MG63 (cell line): ENCODE measurements at regions not wholly inside any gene's neighbourhood (a gene's known extent, or its start where the extent isn't known, plus 50 kb on each side); places are given as distances from the start of the nearest gene placed in this dataset.

ENCODE experiments used
- DNase-seq: peaks from one replicate; pipeline ENCODE4 v3.0.0-alpha.2; 2020
- H3K27me3 ChIP-seq: fragments of 250-450 bp; sonication (Bioruptor Pico); 2 replicates; pipeline ENCODE4 v1.5.1; 2020; ENCODE audit warnings: mild to moderate bottlenecking, moderate library complexity
- H3K36me3 ChIP-seq: fragments of 250-450 bp; sonication (Bioruptor Pico); 2 replicates; pipeline ENCODE4 v1.5.1; 2020; ENCODE audit warnings: mild to moderate bottlenecking, moderate library complexity
- H3K4me3 ChIP-seq: fragments of 250-450 bp; sonication (Bioruptor Pico); 2 replicates; pipeline ENCODE4 v1.5.1; 2020; ENCODE audit warnings: mild to moderate bottlenecking, moderate library complexity
- H3K9me3 ChIP-seq: fragments of 250-450 bp; sonication (Bioruptor Pico); 2 replicates; pipeline ENCODE4 v1.5.1; 2020; ENCODE audit warnings: mild to moderate bottlenecking, moderate library complexity

GRCh38 chr16:26510924-26511323, 555.8 kb upstream of the C16orf82 start:
- H3K4me3 ChIP-seq, result no peak overlapping the region
- H3K36me3 ChIP-seq, result no peaks in the 10 kb centered on the region
- H3K9me3 ChIP-seq, result no peaks in the 10 kb centered on the region
- no peaks in the 10 kb centered on the region; the same call in 1 of the 2 replicates for H3K27me3 ChIP-seq
- DNase-seq, result no peak

- H3K9me3 ChIP-seq, result no peaks in the 10 kb centered on the region
- no peak for DNase-seq
- no peaks in the 10 kb centered on the region for H3K36me3 ChIP-seq
- no peaks in the 10 kb centered on the region; the same call in 1 of the 2 replicates for H3K27me3 ChIP-seq
- H3K4me3 ChIP-seq, result no peak overlapping the region
These were observed 555.3 kb upstream of the C16orf82 start for GRCh38 chr16:26511463-26511862.

GRCh38 chr16:26521626-26522025, 545.1 kb upstream of the C16orf82 start:
- DNase-seq, result no peak
- Histone ChIP-seq H3K27me3 (peaks cover 3% of the 10 kb centered on the region; the same call in 1 of the 2 replicates), H3K4me3 (no peak overlapping the region), H3K36me3 (no peaks in the 10 kb centered on the region), H3K9me3 (no peaks in the 10 kb centered on the region)

GRCh38 chr16:26524281-26524680, 542.4 kb upstream of the C16orf82 start:
- Histone ChIP-seq H3K36me3 (no peaks in the 10 kb centered on the region), H3K27me3 (peaks cover 3% of the 10 kb centered on the region; the same call in 1 of the 2 replicates), H3K9me3 (no peaks in the 10 kb centered on the region), H3K4me3 (no peak overlapping the region)
- DNase-seq, result no peak

GRCh38 chr16:26524846-26525245, 541.9 kb upstream of the C16orf82 start:
- DNase-seq, result no peak
- H3K4me3 ChIP-seq, result no peak overlapping the region
- H3K36me3 ChIP-seq, result no peaks in the 10 kb centered on the region
- H3K9me3 ChIP-seq, result no peaks in the 10 kb centered on the region
- peaks cover 3% of the 10 kb centered on the region; the same call in 1 of the 2 replicates for H3K27me3 ChIP-seq

- no peak for DNase-seq
- H3K4me3 ChIP-seq, result no peak overlapping the region
- H3K27me3 ChIP-seq, result peaks cover 3% of the 10 kb centered on the region; the same call in 1 of the 2 replicates
- H3K9me3 ChIP-seq, result no peaks in the 10 kb centered on the region
- no peaks in the 10 kb centered on the region for H3K36me3 ChIP-seq
These were observed 540.9 kb upstream of the C16orf82 start for GRCh38 chr16:26525856-26526255.

- no peak for DNase-seq
- H3K36me3 ChIP-seq, result no peaks in the 10 kb centered on the region
These were observed 540.1 kb upstream of the C16orf82 start for GRCh38 chr16:26526633-26527032.

GRCh38 chr16:26530584-26531289, 536.0 kb upstream of the C16orf82 start:
- H3K9me3 ChIP-seq, result no peaks in the 10 kb centered on the region
- no peak overlapping the region for H3K4me3 ChIP-seq
- DNase-seq, result peak; percentile 47
- H3K36me3 ChIP-seq, result no peaks in the 10 kb centered on the region
- peaks cover 2% of the 10 kb centered on the region; the same call in 1 of the 2 replicates for H3K27me3 ChIP-seq

More at GRCh38 chr16:26526633-26527032, 540.1 kb upstream of the C16orf82 start:
- Histone ChIP-seq H3K4me3 (no peak overlapping the region), H3K9me3 (no peaks in the 10 kb centered on the region), H3K27me3 (peaks cover 3% of the 10 kb centered on the region; the same call in 1 of the 2 replicates)

- DNase-seq, result no peak
- no peaks in the 10 kb centered on the region for H3K36me3 ChIP-seq
- no peaks in the 10 kb centered on the region for H3K9me3 ChIP-seq
- H3K27me3 ChIP-seq, result peaks cover 2% of the 10 kb centered on the region; the same call in 1 of the 2 replicates
- H3K4me3 ChIP-seq, result no peak overlapping the region
These were observed 535.4 kb upstream of the C16orf82 start for GRCh38 chr16:26531290-26531730.

GRCh38 chr16:26532456-26532855, 534.3 kb upstream of the C16orf82 start:
- Histone ChIP-seq H3K4me3 (no peak overlapping the region), H3K27me3 (peaks cover 2% of the 10 kb centered on the region; the same call in 1 of the 2 replicates), H3K36me3 (no peaks in the 10 kb centered on the region), H3K9me3 (no peaks in the 10 kb centered on the region)
- no peak for DNase-seq

- Histone ChIP-seq H3K4me3 (no peak overlapping the region), H3K27me3 (no peaks in the 10 kb centered on the region; the same call in 1 of the 2 replicates), H3K36me3 (no peaks in the 10 kb centered on the region), H3K9me3 (no peaks in the 10 kb centered on the region)
- no peak for DNase-seq
These were observed 524.5 kb upstream of the C16orf82 start for GRCh38 chr16:26542198-26542597.

GRCh38 chr16:26546573-26546972, 520.2 kb upstream of the C16orf82 start:
- Histone ChIP-seq H3K4me3 (no peak overlapping the region), H3K36me3 (no peaks in the 10 kb centered on the region), H3K27me3 (peaks cover 14% of the 10 kb centered on the region), H3K9me3 (no peaks in the 10 kb centered on the region)
- DNase-seq, result no peak

GRCh38 chr16:26547681-26548080, 519.0 kb upstream of the C16orf82 start:
- H3K36me3 ChIP-seq, result no peaks in the 10 kb centered on the region
- H3K4me3 ChIP-seq, result no peak overlapping the region
- peaks cover 25% of the 10 kb centered on the region for H3K27me3 ChIP-seq
- no peaks in the 10 kb centered on the region for H3K9me3 ChIP-seq
- no peak for DNase-seq

- H3K36me3 ChIP-seq, result no peaks in the 10 kb centered on the region
- H3K9me3 ChIP-seq, result no peaks in the 10 kb centered on the region
- no peak overlapping the region for H3K4me3 ChIP-seq
- DNase-seq, result no peak
- peaks cover 25% of the 10 kb centered on the region for H3K27me3 ChIP-seq
These were observed 516.6 kb upstream of the C16orf82 start for GRCh38 chr16:26550111-26550610.

GRCh38 chr16:26554030-26554429, 512.7 kb upstream of the C16orf82 start:
- no peaks in the 10 kb centered on the region for H3K9me3 ChIP-seq
- no peak for DNase-seq
- no peak overlapping the region for H3K4me3 ChIP-seq
- peaks cover 25% of the 10 kb centered on the region for H3K27me3 ChIP-seq
- H3K36me3 ChIP-seq, result no peaks in the 10 kb centered on the region

- no peak for DNase-seq
- no peak overlapping the region for H3K4me3 ChIP-seq
- no peaks in the 10 kb centered on the region for H3K9me3 ChIP-seq
These were observed 505.4 kb upstream of the C16orf82 start for GRCh38 chr16:26561303-26561702.

GRCh38 chr16:26563018-26563417, 503.7 kb upstream of the C16orf82 start:
- Histone ChIP-seq H3K27me3 (0 out of 2 replicates have a peak, but pooled peaks cover 2% of the 10 kb centered on the region), H3K9me3 (no peaks in the 10 kb centered on the region)
- no peak for DNase-seq

More at GRCh38 chr16:26561303-26561702, 505.4 kb upstream of the C16orf82 start:
- Histone ChIP-seq H3K27me3 (0 out of 2 replicates have a peak, but pooled peaks cover 2% of the 10 kb centered on the region), H3K36me3 (no peaks in the 10 kb centered on the region)

GRCh38 chr16:26567356-26567755, 499.4 kb upstream of the C16orf82 start:
- no peak overlapping the region for H3K4me3 ChIP-seq
- DNase-seq, result no peak
- 0 out of 2 replicates have a peak, but pooled peaks cover 2% of the 10 kb centered on the region for H3K27me3 ChIP-seq
- H3K36me3 ChIP-seq, result no peaks in the 10 kb centered on the region
- no peaks in the 10 kb centered on the region for H3K9me3 ChIP-seq

More at GRCh38 chr16:26563018-26563417, 503.7 kb upstream of the C16orf82 start:
- H3K36me3 ChIP-seq, result no peaks in the 10 kb centered on the region
- H3K4me3 ChIP-seq, result no peak overlapping the region
